ENCODE measurements at regions not wholly inside any gene's neighbourhood (a gene's known extent, or its start where the extent isn't known, plus 50 kb on each side); places are given as distances from the start of the nearest gene placed in this dataset.

GRCh38 chr2:139819273-139819796 lies 1039.1 kb upstream of the NXPH2 start:
- DNase-seq = no peak

DNA sequence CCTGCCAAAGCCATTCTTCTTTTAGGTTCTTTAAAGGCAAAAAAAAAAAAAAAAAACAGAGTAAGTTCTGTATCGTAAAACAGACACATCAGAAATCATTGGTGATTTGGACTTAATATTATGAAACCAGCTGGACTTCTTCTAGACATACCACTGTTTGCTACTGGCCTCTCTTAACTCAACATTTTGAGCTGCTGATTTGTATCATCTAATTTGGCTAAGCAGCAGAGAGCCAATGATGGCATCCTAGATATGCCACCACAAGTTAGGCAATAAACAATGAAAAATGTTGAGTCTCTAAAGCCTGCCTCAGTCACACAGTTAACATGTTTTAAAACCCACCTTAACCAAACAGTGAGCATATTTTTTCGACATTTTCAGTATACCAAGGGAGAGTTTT lies 1034.3 kb upstream of the NXPH2 start:
- DNase-seq = no peak

GRCh38 chr2:139813340-139813739 lies 1033.2 kb upstream of the NXPH2 start:
- DNase-seq = no peak

GRCh38 chr2:139805441-139805840 lies 1025.3 kb upstream of the NXPH2 start:
- no peak for DNase-seq

GRCh38 chr2:139798391-139798790 lies 1018.2 kb upstream of the NXPH2 start:
- DNase-seq = no peak

DNA sequence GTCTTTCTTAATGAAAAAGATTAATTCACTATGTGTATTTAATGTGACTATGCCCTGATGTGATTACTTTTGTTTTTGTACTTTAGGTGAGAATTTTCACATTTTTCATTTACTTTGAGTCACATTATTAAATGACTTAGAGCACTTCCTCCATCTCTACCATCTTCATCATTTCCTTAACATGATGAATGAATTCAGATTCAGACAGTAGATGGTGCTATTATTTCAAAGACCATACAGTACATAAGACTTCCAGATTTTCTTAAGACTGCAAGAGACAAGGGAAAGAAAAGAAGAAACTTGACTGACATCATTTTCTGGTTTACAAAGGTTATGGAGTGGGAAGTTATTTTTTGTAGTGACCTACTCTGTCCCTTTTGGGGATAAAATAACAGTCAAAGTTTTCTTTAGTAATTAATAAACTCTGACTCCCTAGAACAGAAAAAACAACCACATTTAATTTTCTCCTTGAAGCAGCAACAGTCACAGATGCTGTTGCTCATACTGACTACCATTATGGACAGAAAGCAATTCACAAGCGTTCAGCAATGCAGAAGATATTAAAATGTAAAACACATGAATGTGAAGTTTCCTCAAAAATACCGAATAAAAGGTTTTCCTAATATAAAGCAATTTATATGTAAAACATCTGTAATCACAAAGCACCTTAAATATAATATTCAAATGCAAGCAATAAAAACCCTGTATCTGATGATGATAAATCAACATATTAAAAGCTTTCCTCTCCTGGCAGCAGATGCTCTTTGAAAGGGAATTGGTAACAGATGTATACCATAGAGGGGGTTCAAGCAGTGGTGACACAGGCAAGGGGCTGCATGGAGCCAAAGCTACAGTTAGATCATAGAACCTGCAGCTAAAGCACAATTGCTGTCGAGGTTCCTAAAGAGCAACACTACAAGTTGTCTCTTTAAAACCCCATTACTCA lies 1010.9 kb upstream of the NXPH2 start:
- DNase-seq = peak; percentile 45

DNA sequence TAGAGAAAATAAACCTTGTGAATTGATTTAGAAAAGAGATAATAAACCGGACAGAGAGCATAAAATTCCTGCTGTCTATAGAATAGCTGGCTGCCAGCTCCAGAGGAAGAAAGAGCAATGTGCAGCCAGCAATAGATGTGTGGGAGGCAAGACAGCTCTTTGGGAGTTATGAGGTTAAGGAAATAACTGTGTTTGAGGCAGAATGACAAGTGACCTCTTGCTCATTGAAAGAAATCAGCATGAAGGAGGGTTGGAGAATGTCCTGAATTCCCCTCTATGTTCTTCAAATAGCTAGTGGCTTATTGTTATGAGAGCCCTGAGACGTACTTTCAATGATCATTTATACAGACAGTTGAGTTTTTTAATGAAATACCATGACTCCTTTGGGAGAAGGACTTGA lies 1009.9 kb upstream of the NXPH2 start:
- DNase-seq = no peak

GRCh38 chr2:139778732-139779131 lies 998.5 kb upstream of the NXPH2 start:
- DNase-seq = no peak

DNA sequence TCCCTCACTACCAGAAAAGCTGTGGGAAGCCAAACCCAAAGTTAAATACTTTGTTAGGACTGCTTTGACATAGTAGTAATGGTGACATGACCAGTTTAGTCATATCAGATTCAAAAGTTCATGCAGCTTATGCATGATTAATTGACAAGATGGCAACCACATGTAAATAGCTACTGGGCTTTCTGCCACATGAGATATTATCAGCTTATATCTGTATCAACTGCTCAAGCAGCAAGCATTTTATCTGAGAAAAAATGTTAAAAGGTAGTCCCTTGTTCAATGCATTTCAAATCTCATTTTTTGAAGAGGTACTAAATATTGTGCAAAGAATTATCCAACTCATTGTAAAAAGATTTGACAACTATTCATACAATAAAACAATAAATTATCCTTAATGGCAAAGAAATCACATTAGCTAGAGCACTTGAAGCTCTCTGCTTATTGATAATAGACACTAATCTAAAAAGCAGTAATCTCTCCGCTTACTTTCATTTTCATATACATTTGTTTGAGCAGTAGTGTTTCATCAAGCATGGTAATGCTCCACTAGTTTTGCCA lies 993.6 kb upstream of the NXPH2 start:
- peak; percentile 17 for DNase-seq

DNA sequence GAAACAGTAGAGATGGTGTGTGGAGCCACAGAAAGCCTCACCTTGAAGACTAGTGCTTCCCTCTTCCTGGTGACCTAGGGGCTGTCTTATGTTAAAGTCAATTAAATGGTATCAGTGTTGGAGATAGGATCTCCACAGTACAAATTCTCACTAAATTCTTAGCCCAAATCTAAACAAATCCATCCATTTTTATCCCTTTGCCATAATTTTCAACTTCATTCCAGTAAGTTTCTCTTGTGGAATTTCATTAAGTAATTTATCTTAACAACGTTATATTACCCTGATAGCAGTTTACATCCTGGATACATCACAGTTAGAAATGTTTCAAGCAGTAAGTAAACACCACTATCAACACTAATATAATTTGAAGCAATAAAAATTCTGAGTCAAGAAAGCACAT lies 989.4 kb upstream of the NXPH2 start:
- no peak for DNase-seq

DNA sequence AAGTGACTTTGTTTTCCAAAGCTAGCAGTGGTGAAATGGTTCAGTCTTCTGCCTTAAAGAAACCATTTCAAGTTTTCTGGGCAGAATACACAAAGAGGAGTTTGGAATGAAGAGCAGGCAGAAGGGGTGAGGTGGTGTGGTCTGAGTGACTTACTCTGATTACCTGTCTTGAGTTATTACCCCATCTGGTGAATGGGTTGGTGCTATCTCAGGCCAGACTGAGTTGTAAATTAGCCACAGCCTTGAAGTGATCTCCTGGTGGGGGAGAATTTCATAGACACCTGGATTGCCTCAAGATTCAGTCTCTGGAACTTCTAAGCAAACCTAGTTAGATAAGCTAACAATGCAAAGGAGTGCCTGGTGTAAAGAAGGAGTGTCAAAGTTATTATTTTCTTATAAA lies 983.5 kb upstream of the NXPH2 start:
- no peak for DNase-seq

DNA sequence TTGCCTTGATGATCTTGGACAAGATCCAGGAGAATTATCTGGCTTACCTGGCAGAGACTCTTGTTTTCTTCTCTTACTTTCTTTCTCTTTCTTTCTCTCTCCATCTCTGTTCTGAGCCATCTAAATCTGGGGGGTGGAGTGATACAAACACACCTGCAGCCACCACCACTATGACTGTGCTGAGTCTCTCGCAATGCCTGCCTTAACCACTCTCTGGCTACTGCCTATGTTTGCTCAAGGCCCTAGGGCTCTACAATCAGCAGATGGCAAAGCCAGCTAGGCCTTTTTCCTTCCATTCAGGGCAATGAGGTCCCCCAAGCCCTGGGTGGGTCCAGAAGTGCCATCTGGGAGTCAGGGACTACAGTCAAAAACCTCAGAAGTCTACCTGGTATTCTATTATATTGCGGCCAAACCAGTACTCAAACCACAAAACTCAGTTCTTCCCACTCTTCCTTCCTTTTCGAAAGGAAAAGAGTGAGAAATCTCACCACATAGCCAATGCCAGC lies 978.9 kb upstream of the NXPH2 start:
- no peak for DNase-seq

- DNase-seq = no peak
Observed at GRCh38 chr2:139746901-139747300, 966.7 kb upstream of the NXPH2 start.

GRCh38 chr2:139744273-139744672 lies 964.1 kb upstream of the NXPH2 start:
- no peak for DNase-seq

DNA sequence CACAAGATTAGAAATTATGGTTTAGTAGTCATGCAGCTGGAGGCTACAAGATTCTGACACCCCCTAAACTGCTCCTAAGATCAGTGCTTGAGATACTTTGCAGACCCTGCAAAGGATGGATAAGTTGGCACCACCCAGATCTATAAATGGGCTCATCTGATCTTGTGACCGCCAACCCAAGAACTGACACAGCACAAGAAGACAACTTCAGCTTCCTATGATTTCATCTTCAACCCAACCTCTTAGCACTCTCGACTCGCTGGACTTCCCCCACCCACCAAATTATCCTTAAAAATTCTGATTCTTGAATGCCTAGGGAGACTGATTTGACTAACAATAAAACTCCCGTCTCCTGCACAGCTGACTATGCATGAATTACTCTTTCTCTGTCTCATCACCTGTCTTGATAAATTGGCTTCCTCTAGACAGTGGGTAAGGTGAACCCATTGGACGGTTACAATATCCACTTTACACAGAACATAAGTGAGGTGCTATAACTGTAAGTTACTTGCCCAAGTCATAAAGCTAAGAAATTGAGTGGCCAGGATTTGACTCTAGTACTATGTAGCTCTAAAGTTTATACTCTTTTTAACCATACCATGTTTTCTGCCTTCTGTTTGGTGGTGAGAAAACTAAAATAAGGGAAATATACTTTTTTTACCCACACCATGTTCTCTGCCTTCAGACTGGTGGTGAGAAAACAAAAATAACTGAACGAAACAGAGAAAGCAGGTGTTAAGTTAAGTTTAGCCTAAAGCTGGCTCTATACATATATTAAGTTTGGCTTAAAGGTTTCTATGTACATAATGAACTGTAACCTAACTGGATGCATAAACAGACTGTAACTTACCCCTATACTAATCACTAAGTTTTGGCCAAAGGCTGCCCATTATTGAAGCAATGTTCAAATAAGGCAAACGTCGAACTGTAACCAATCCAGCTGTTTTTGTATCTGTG lies 962.3 kb upstream of the NXPH2 start:
- DNase-seq = no peak

GRCh38 chr2:139737659-139738058 lies 957.5 kb upstream of the NXPH2 start:
- no peak for DNase-seq

DNA sequence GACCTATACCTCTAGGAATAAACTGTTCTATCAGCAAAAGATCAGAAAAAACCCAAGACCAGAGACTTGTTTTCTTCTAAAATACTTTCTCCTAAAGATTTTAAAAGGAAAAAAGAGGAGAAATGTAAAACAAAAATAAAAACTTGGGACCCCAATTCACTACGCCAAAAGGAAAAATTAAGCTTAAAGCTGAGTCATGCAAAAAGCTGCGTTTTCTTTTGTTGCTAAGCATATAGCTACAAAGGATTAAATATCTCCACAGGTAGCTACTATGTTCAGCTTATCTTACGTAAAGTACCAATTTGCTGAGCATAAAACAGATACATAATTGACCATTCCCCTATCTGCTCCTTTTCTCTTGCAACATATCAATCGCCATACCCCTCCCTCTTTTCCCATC lies 950.0 kb upstream of the NXPH2 start:
- DNase-seq = no peak

- peak; percentile 23 for DNase-seq
Observed at GRCh38 chr2:139721411-139721995, 941.3 kb upstream of the NXPH2 start.

GRCh38 chr2:139720056-139720455 lies 939.9 kb upstream of the NXPH2 start:
- no peak for DNase-seq

- DNase-seq = no peak
Observed at GRCh38 chr2:139704606-139705005, 924.4 kb upstream of the NXPH2 start.

GRCh38 chr2:139694327-139694726 lies 914.1 kb upstream of the NXPH2 start:
- no peak for DNase-seq

DNA sequence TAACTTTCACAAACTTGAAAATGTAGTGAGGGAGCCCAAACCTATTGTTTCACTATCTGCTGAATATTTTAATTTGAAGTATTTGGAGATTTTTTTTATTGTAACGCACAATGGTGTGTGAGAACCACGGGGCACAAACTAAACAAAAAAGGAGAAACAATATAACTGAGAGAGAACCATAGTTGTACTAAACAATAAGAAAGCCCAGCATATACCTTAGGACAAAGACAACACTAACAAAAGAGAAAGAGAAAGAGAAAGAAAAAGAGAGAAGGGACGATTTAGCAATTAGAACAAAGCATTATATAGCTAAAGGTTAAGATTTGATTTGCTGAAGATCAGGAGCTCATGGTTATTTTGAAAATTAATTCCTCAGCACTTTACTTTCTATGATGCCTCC lies 906.0 kb upstream of the NXPH2 start:
- no peak for DNase-seq

Measured in NCI-H1092 treated with DMSO at 0.1 percent for 48 hours (cell line).